Activated CD4-positive, alpha-beta T cell treated with anti-CD3 and anti-CD28 coated beads, Interleukin-2, amount 10 ng/mL, durations not matched to agents 24 days and 14 days (primary cell): ENCODE measurements at regions not wholly inside any gene's neighbourhood (a gene's known extent, or its start where the extent isn't known, plus 50 kb on each side); places are given as distances from the start of the nearest gene placed in this dataset.

ENCODE experiments used
- DNase-seq: peaks from one replicate; pipeline ENCODE4 v3.0.0; 2022
- H3K27ac Mint-ChIP-seq: one replicate; pipeline ENCODE4 v1.8.0; 2022; ENCODE audit warnings: mild to moderate bottlenecking, mixed read lengths
- H3K27me3 Mint-ChIP-seq: one replicate; pipeline ENCODE4 v1.8.0; 2022; ENCODE audit warnings: mixed read lengths
- H3K36me3 Mint-ChIP-seq: one replicate; pipeline ENCODE4 v1.8.0; 2022; ENCODE audit warnings: low read depth, mild to moderate bottlenecking, mixed read lengths
- H3K4me1 Mint-ChIP-seq: one replicate; pipeline ENCODE4 v1.8.0; 2021; ENCODE audit warnings: mixed read lengths
- H3K4me3 Mint-ChIP-seq: one replicate; pipeline ENCODE4 v1.8.0; 2022; ENCODE audit warnings: mild to moderate bottlenecking, moderate library complexity, mixed read lengths
- H3K9me3 Mint-ChIP-seq: one replicate; pipeline ENCODE4 v1.8.0; 2021; ENCODE audit warnings: mixed read lengths
- intact Hi-C: fragments of 100-400 bp; cut with micrococcal nuclease; formaldehyde crosslinking; loops from one replicate; pipeline ENCODE4 v1.15.1; 2023

GRCh38 chr3:157948605-157949383, 157.4 kb downstream of the SHOX2 start:
- DNase-seq = no peak
- intact Hi-C loops = no loop called here
- Mint-ChIP-seq H3K9me3 (no peaks in the 10 kb centered on the region), H3K36me3 (no peaks in the 10 kb centered on the region), H3K27ac (no peak overlapping the region), H3K4me1 (no peaks in the 10 kb centered on the region), H3K4me3 (no peak overlapping the region), H3K27me3 (no peaks in the 10 kb centered on the region)

- H3K4me3 Mint-ChIP-seq = no peak overlapping the region
- no peaks in the 10 kb centered on the region for H3K9me3 Mint-ChIP-seq
- H3K36me3 Mint-ChIP-seq = no peaks in the 10 kb centered on the region
- no peak for DNase-seq
- no peaks in the 10 kb centered on the region for H3K27me3 Mint-ChIP-seq
- no peaks in the 10 kb centered on the region for H3K4me1 Mint-ChIP-seq
- intact Hi-C loops = no loop called here
- H3K27ac Mint-ChIP-seq = no peak overlapping the region
These were observed 167.1 kb downstream of the SHOX2 start for GRCh38 chr3:157939166-157939565.

- Mint-ChIP-seq H3K27ac (no peak overlapping the region), H3K4me1 (no peaks in the 10 kb centered on the region), H3K27me3 (no peaks in the 10 kb centered on the region), H3K9me3 (no peaks in the 10 kb centered on the region), H3K36me3 (no peaks in the 10 kb centered on the region), H3K4me3 (no peak overlapping the region)
- no peak for DNase-seq
- intact Hi-C loops = no loop called here
These were observed 168.0 kb downstream of the SHOX2 start for GRCh38 chr3:157938154-157938779.

- no peak overlapping the region for H3K4me3 Mint-ChIP-seq
- H3K27me3 Mint-ChIP-seq = no peaks in the 10 kb centered on the region
- H3K27ac Mint-ChIP-seq = no peak overlapping the region
- no peaks in the 10 kb centered on the region for H3K36me3 Mint-ChIP-seq
- DNase-seq = no peak
- no peaks in the 10 kb centered on the region for H3K4me1 Mint-ChIP-seq
- intact Hi-C loops = no loop called here
- no peaks in the 10 kb centered on the region for H3K9me3 Mint-ChIP-seq
These were observed 174.7 kb downstream of the SHOX2 start for GRCh38 chr3:157931517-157931916.

- DNase-seq = no peak
- H3K9me3 Mint-ChIP-seq = no peaks in the 10 kb centered on the region
- intact Hi-C loops = no loop called here
These were observed 176.0 kb downstream of the SHOX2 start for GRCh38 chr3:157930000-157930780.

GRCh38 chr3:157926822-157927221, 179.4 kb downstream of the SHOX2 start:
- H3K36me3 Mint-ChIP-seq = no peaks in the 10 kb centered on the region

More at GRCh38 chr3:157930000-157930780, 176.0 kb downstream of the SHOX2 start:
- no peaks in the 10 kb centered on the region for H3K27me3 Mint-ChIP-seq
- H3K4me3 Mint-ChIP-seq = no peak overlapping the region
- H3K4me1 Mint-ChIP-seq = no peaks in the 10 kb centered on the region
- H3K36me3 Mint-ChIP-seq = no peaks in the 10 kb centered on the region
- H3K27ac Mint-ChIP-seq = no peak overlapping the region

GRCh38 chr3:157922614-157923013, 183.6 kb downstream of the SHOX2 start:
- intact Hi-C loops = no loop called here
- H3K4me1 Mint-ChIP-seq = no peaks in the 10 kb centered on the region
- no peaks in the 10 kb centered on the region for H3K9me3 Mint-ChIP-seq
- no peaks in the 10 kb centered on the region for H3K36me3 Mint-ChIP-seq
- H3K27me3 Mint-ChIP-seq = no peaks in the 10 kb centered on the region
- no peak overlapping the region for H3K4me3 Mint-ChIP-seq
- no peak for DNase-seq
- H3K27ac Mint-ChIP-seq = no peak overlapping the region

More at GRCh38 chr3:157926822-157927221, 179.4 kb downstream of the SHOX2 start:
- Mint-ChIP-seq H3K27ac (no peak overlapping the region), H3K27me3 (no peaks in the 10 kb centered on the region), H3K9me3 (no peaks in the 10 kb centered on the region), H3K4me1 (no peaks in the 10 kb centered on the region), H3K4me3 (no peak overlapping the region)
- intact Hi-C loops = no loop called here
- DNase-seq = no peak

GRCh38 chr3:157921811-157922210, 184.4 kb downstream of the SHOX2 start:
- DNase-seq = no peak
- Mint-ChIP-seq H3K27ac (no peak overlapping the region), H3K9me3 (no peaks in the 10 kb centered on the region), H3K27me3 (no peaks in the 10 kb centered on the region), H3K4me1 (no peaks in the 10 kb centered on the region), H3K4me3 (no peak overlapping the region), H3K36me3 (no peaks in the 10 kb centered on the region)
- intact Hi-C loops = no loop called here

GRCh38 chr3:157920822-157921700, 185.2 kb downstream of the SHOX2 start:
- no peak overlapping the region for H3K27ac Mint-ChIP-seq
- DNase-seq = no peak
- intact Hi-C loops = no loop called here
- no peaks in the 10 kb centered on the region for H3K4me1 Mint-ChIP-seq
- no peak overlapping the region for H3K4me3 Mint-ChIP-seq
- no peaks in the 10 kb centered on the region for H3K36me3 Mint-ChIP-seq
- H3K9me3 Mint-ChIP-seq = no peaks in the 10 kb centered on the region
- H3K27me3 Mint-ChIP-seq = no peaks in the 10 kb centered on the region

GRCh38 chr3:157919319-157919887, 186.8 kb downstream of the SHOX2 start:
- no peaks in the 10 kb centered on the region for H3K27me3 Mint-ChIP-seq
- no peak for DNase-seq
- H3K4me1 Mint-ChIP-seq = no peaks in the 10 kb centered on the region
- H3K36me3 Mint-ChIP-seq = no peaks in the 10 kb centered on the region
- H3K4me3 Mint-ChIP-seq = no peak overlapping the region
- H3K27ac Mint-ChIP-seq = no peak overlapping the region
- H3K9me3 Mint-ChIP-seq = no peaks in the 10 kb centered on the region
- intact Hi-C loops = no loop called here

GRCh38 chr3:157918402-157918801, 187.8 kb downstream of the SHOX2 start:
- no peaks in the 10 kb centered on the region for H3K9me3 Mint-ChIP-seq
- H3K27ac Mint-ChIP-seq = no peak overlapping the region
- intact Hi-C loops = no loop called here
- no peaks in the 10 kb centered on the region for H3K4me1 Mint-ChIP-seq
- no peaks in the 10 kb centered on the region for H3K27me3 Mint-ChIP-seq
- no peaks in the 10 kb centered on the region for H3K36me3 Mint-ChIP-seq
- no peak for DNase-seq
- H3K4me3 Mint-ChIP-seq = no peak overlapping the region

GRCh38 chr3:157916672-157917071, 189.5 kb downstream of the SHOX2 start:
- Mint-ChIP-seq H3K27ac (no peak overlapping the region), H3K4me1 (no peaks in the 10 kb centered on the region), H3K9me3 (no peaks in the 10 kb centered on the region), H3K36me3 (no peaks in the 10 kb centered on the region), H3K4me3 (no peak overlapping the region), H3K27me3 (no peaks in the 10 kb centered on the region)
- DNase-seq = no peak
- intact Hi-C loops = no loop called here

- Mint-ChIP-seq H3K36me3 (no peaks in the 10 kb centered on the region), H3K27ac (no peak overlapping the region), H3K9me3 (no peaks in the 10 kb centered on the region), H3K4me3 (no peak overlapping the region), H3K4me1 (no peaks in the 10 kb centered on the region), H3K27me3 (no peaks in the 10 kb centered on the region)
- intact Hi-C loops = no loop called here
- DNase-seq = no peak
These were observed 191.3 kb downstream of the SHOX2 start for GRCh38 chr3:157914882-157915281.
